ENCODE measurements at regions not wholly inside any gene's neighbourhood (a gene's known extent, or its start where the extent isn't known, plus 50 kb on each side); places are given as distances from the start of the nearest gene placed in this dataset.

DNA sequence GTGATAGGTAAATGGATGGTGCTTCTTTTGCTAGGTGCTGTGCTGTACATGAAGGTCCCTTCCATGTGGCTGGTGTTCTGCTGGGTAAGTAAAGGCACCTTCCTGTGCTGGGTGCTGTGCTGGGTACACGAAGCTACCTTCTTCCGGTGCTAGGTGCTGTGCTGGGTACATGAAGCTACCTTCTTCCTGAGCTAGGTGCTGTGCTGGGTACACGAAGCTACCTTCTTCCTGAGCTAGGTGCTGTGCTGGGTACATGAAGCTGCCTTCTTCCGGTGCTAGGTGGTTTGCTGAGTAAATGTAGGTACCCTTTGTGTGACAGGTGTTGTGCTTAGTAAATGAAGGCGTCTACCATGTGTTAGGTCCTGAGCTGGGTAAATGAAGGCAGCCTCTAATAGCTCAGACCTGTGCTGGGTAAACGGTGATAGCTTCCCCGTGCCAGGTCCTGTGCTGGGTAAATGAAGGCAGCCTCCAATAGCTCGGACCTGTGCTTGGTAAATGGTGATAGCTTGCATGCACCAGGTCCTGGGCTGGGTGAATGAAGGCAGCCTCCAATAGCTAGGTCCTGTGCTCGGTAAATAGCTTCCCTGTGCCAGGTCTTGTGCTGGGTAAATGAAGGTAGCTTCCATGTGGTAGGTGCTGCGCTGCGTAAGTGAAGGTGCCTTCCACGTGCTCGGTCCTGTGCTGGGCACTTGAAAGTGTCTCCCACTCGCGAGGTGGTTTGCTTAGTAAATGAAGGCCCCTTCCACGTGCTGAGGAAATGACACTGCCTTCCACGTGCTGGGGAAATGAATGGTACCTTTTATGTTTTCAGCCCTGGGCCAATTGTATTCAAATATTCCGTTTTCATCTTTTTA lies 115.5 kb downstream of the ERMARD start:
- Mint-ChIP-seq H3K27ac (no peak overlapping the region), H3K36me3 (no peaks in the 10 kb centered on the region), H3K9me3 (peaks cover 13% of the 10 kb centered on the region), H3K4me3 (no peak overlapping the region), H3K4me1 (no peaks in the 10 kb centered on the region), H3K27me3 (ENCODE audit: low read depth) (no peaks in the 10 kb centered on the region)
- no peak for TF ChIP-seq ELF4 (CRISPR knock-in tag; IDR thresholded peaks at IDR 0.05; ENCODE audit: low read depth)
- TF ChIP-seq ZNF423 (CRISPR knock-in tag; IDR thresholded peaks at IDR 0.05): no peak
- TF ChIP-seq NFYB (CRISPR knock-in tag; conservative IDR thresholded peaks at IDR 0.05; ENCODE audit: low read depth): no peak
- no peak for TF ChIP-seq NR3C1 (CRISPR knock-in tag; conservative IDR thresholded peaks at IDR 0.05; ENCODE audit: low read depth)
- TF ChIP-seq, protein P1, sequence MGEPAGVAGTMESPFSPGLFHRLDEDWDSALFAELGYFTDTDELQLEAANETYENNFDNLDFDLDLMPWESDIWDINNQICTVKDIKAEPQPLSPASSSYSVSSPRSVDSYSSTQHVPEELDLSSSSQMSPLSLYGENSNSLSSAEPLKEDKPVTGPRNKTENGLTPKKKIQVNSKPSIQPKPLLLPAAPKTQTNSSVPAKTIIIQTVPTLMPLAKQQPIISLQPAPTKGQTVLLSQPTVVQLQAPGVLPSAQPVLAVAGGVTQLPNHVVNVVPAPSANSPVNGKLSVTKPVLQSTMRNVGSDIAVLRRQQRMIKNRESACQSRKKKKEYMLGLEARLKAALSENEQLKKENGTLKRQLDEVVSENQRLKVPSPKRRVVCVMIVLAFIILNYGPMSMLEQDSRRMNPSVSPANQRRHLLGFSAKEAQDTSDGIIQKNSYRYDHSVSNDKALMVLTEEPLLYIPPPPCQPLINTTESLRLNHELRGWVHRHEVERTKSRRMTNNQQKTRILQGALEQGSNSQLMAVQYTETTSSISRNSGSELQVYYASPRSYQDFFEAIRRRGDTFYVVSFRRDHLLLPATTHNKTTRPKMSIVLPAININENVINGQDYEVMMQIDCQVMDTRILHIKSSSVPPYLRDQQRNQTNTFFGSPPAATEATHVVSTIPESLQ (CRISPR knock-in tag; IDR thresholded peaks at IDR 0.05): no peak
- TF ChIP-seq, protein P2, sequence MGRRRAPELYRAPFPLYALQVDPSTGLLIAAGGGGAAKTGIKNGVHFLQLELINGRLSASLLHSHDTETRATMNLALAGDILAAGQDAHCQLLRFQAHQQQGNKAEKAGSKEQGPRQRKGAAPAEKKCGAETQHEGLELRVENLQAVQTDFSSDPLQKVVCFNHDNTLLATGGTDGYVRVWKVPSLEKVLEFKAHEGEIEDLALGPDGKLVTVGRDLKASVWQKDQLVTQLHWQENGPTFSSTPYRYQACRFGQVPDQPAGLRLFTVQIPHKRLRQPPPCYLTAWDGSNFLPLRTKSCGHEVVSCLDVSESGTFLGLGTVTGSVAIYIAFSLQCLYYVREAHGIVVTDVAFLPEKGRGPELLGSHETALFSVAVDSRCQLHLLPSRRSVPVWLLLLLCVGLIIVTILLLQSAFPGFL (CRISPR knock-in tag; IDR thresholded peaks at IDR 0.05; ENCODE audit: borderline replicate concordance): no peak
- no peak for TF ChIP-seq ETV6 (CRISPR knock-in tag; IDR thresholded peaks at IDR 0.05)
- TF ChIP-seq, protein P3, sequence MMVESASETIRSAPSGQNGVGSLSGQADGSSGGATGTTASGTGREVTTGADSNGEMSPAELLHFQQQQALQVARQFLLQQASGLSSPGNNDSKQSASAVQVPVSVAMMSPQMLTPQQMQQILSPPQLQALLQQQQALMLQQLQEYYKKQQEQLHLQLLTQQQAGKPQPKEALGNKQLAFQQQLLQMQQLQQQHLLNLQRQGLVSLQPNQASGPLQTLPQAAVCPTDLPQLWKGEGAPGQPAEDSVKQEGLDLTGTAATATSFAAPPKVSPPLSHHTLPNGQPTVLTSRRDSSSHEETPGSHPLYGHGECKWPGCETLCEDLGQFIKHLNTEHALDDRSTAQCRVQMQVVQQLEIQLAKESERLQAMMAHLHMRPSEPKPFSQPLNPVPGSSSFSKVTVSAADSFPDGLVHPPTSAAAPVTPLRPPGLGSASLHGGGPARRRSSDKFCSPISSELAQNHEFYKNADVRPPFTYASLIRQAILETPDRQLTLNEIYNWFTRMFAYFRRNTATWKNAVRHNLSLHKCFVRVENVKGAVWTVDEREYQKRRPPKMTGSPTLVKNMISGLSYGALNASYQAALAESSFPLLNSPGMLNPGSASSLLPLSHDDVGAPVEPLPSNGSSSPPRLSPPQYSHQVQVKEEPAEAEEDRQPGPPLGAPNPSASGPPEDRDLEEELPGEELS (CRISPR knock-in tag; IDR thresholded peaks at IDR 0.05): no peak
- TF ChIP-seq, protein P4, sequence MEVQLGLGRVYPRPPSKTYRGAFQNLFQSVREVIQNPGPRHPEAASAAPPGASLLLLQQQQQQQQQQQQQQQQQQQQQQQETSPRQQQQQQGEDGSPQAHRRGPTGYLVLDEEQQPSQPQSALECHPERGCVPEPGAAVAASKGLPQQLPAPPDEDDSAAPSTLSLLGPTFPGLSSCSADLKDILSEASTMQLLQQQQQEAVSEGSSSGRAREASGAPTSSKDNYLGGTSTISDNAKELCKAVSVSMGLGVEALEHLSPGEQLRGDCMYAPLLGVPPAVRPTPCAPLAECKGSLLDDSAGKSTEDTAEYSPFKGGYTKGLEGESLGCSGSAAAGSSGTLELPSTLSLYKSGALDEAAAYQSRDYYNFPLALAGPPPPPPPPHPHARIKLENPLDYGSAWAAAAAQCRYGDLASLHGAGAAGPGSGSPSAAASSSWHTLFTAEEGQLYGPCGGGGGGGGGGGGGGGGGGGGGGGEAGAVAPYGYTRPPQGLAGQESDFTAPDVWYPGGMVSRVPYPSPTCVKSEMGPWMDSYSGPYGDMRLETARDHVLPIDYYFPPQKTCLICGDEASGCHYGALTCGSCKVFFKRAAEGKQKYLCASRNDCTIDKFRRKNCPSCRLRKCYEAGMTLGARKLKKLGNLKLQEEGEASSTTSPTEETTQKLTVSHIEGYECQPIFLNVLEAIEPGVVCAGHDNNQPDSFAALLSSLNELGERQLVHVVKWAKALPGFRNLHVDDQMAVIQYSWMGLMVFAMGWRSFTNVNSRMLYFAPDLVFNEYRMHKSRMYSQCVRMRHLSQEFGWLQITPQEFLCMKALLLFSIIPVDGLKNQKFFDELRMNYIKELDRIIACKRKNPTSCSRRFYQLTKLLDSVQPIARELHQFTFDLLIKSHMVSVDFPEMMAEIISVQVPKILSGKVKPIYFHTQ (CRISPR knock-in tag; IDR thresholded peaks at IDR 0.05): no peak
- POLR2A ChIA-PET: no interaction called here
- ATAC-seq (no peak), DNase-seq (ENCODE audit: low spot score) (no peak)
- CTCF ChIA-PET: interaction anchor here (0.6 to 1.2 kb wide), 2 partner anchors 35 to 728 kb away, joined by 3 to 5 read pairs; no protein-coding TSS in a partner anchor

DNA sequence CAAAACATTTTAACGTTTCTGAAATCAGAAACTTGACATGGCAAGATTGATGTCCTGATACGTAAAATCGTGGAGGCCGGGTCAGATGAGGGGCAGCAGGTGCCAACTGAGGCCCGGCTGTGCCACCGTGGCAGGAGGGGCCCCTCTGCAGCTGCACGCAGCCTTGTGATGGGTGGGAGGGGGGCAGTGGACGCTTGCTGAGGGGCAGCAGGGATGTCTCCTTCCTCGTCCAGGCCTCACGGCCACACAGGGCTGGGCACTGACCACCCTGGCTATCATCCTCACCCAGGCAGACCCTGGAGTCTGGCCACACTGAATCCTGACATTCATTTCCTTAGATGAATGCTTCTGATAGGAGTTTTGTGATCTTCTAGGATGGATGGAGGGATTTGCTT lies 114.7 kb downstream of the ERMARD start:
- no peak overlapping the region for H3K4me3 Mint-ChIP-seq
- no peaks in the 10 kb centered on the region for H3K4me1 Mint-ChIP-seq
- H3K27me3 Mint-ChIP-seq (ENCODE audit: low read depth): no peaks in the 10 kb centered on the region
- ChIA-PET POLR2A (no interaction called here), CTCF (interaction anchor here (1.2 to 1.5 kb wide), 2 partner anchors 34 kb away, joined by 5 read pairs; no protein-coding TSS in a partner anchor)
- TF ChIP-seq PRRX2 (CRISPR knock-in tag; IDR thresholded peaks at IDR 0.05) (no peak), ESRRA (CRISPR knock-in tag; IDR thresholded peaks at IDR 0.05; ENCODE audit: borderline replicate concordance) (no peak), SMAD3 (CRISPR knock-in tag; IDR thresholded peaks at IDR 0.05; ENCODE audit: borderline replicate concordance) (no peak)
- TF ChIP-seq, protein P3 (CRISPR knock-in tag; IDR thresholded peaks at IDR 0.05): no peak
- H3K9me3 Mint-ChIP-seq: peaks cover 12% of the 10 kb centered on the region
- H3K36me3 Mint-ChIP-seq: no peaks in the 10 kb centered on the region
- no peak for ATAC-seq
- H3K27ac Mint-ChIP-seq: no peak overlapping the region
- no peak for DNase-seq (ENCODE audit: low spot score)

All from WTC11 (cell line).